Spleen (tissue), 11 donors: ENCODE measurements at regions not wholly inside any gene's neighbourhood (a gene's known extent, or its start where the extent isn't known, plus 50 kb on each side); places are given as distances from the start of the nearest gene placed in this dataset.

Experiments
- DNase-seq: peaks from one replicate; pipeline ENCODE4 v3.0.0-alpha.2; 2020
- H3K27ac ChIP-seq, 8 donors: fragments of 200-600 bp; sonication (generic) in 7 of 8; 1 replicate in 4 of 8; 2 replicates in 4 of 8; pipeline versions ENCODE4 v1.5.0 to v1.8.0; 2016 to 2021; ENCODE audit warnings: inconsistent platforms in 4 of 8, mild to moderate bottlenecking in 4 of 8, moderate library complexity in 1 of 8
- H3K27me3 ChIP-seq, 7 donors: fragments of 200-600 bp; sonication (generic) in 6 of 7; replicated peaks in 1 of 7; 1 replicate in 4 of 7; 2 replicates in 3 of 7; pipeline versions ENCODE4 v1.5.0 to v1.8.0; 2016 to 2021; ENCODE audit warnings: inconsistent platforms in 3 of 7, mild to moderate bottlenecking in 1 of 7
- H3K36me3 ChIP-seq, 6 donors: fragments of 200-600 bp; sonication (generic) in 5 of 6; 1 replicate in 4 of 6; 2 replicates in 2 of 6; pipeline versions ENCODE4 v1.5.0 to v1.8.0; 2016 to 2021; ENCODE audit warnings: inconsistent platforms in 2 of 6
- H3K4me1 ChIP-seq, 6 donors: fragments of 200-600 bp; sonication (generic) in 5 of 6; 1 replicate in 3 of 6; 2 replicates in 3 of 6; pipeline versions ENCODE4 v1.5.0 to v1.8.0; 2016 to 2021; ENCODE audit warnings: inconsistent platforms in 3 of 6
- H3K4me3 ChIP-seq, 8 donors: fragments of 200-600 bp; sonication (generic) in 7 of 8; 1 replicate in 4 of 8; 2 replicates in 4 of 8; pipeline versions ENCODE4 v1.5.0 to v1.8.0; 2016 to 2021; ENCODE audit warnings: inconsistent platforms in 4 of 8, mild to moderate bottlenecking in 4 of 8, moderate library complexity in 2 of 8
- H3K9me3 ChIP-seq, 8 donors: fragments of 200-600 bp; sonication (generic) in 7 of 8; 1 replicate in 4 of 8; 2 replicates in 4 of 8; pipeline versions ENCODE4 v1.5.0 to v1.8.0; 2016 to 2021; ENCODE audit warnings: inconsistent platforms in 4 of 8
- POLR2A ChIP-seq, 3 donors: fragments of 450-650 bp; IDR thresholded peaks; one replicate each; pipeline ENCODE4 v1.5.1; 2017; ENCODE audit warnings: antibody characterized with exemption in 3 of 3, mild to moderate bottlenecking in 1 of 3
- POLR2AphosphoS5 ChIP-seq, 3 donors: sonication (generic); formaldehyde crosslinking; IDR thresholded peaks; one replicate each; pipeline ENCODE4 v1.5.1; 2017; ENCODE audit warnings: antibody characterized with exemption in 3 of 3
- WGBS, 5 donors: extraction: QIAGEN DNeasy Blood & Tissue Kit in 3 of 5; methylation state at CpG; one replicate each; pipeline versions ENCODE4 v1.1.5 to v1.1.7; 2013 to 2018; 5-methylcytosine and 5-hydroxymethylcytosine counted together
- intact Hi-C: fragments of 100-400 bp; cut with DNase I; formaldehyde crosslinking; loops from one replicate; pipeline ENCODE4 v1.15.0; 2023; ENCODE audit warnings: low total_unique reads
- TF ChIP-seq, protein P1 (sequence below), 11 experiments: fragments of 200-600 bp in 7 of 11; fragments of 450-650 bp in 4 of 11; sonication (generic) in 4 of 11; IDR thresholded peaks in 8 of 11; conservative IDR thresholded peaks in 3 of 11; 1 replicate in 7 of 11; 2 replicates in 4 of 11; pipeline versions ENCODE4 v1.4.0 to v1.8.0; 2016 to 2021; ENCODE audit warnings: antibody characterized with exemption in 11 of 11, inconsistent platforms in 4 of 11, mild to moderate bottlenecking in 1 of 11
- donor health status: healthy with polysubstance abuse.
- donor health status: DM: no; HTN: no; CAD: no; lungs with moderate emphysema.
- donor health status: DM: no; HTN: no; CAD: no.
- donor health status: Bipolar disorder and iron deficiency.
- donor health status: healthy.
- donor health status: DM: no; HTN: no; CAD: no.
- donor health status: DM: yes; HTN: yes; CAD: no.

DNA sequence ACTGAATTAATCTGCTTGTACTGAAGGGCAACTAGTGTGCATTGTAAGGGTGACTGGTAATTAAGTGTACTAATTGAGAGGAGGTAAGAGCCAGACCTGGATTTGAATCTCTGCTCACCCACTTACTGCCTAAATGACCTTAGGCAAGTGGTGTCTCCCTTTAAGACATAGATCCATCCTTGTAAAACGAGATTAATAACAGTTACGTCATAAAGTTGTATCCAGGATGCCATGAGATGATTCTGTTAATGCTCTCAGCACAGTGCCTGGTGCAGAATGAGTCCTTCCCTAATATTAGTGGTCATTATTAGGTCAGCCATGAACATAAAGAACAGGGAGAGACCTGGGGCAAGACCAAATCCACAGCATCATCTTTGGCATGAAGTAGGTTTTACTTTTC is 470.1 kb downstream of the MAFB start:
- no peak for DNase-seq
- intact Hi-C loops = no loop called here

DNA sequence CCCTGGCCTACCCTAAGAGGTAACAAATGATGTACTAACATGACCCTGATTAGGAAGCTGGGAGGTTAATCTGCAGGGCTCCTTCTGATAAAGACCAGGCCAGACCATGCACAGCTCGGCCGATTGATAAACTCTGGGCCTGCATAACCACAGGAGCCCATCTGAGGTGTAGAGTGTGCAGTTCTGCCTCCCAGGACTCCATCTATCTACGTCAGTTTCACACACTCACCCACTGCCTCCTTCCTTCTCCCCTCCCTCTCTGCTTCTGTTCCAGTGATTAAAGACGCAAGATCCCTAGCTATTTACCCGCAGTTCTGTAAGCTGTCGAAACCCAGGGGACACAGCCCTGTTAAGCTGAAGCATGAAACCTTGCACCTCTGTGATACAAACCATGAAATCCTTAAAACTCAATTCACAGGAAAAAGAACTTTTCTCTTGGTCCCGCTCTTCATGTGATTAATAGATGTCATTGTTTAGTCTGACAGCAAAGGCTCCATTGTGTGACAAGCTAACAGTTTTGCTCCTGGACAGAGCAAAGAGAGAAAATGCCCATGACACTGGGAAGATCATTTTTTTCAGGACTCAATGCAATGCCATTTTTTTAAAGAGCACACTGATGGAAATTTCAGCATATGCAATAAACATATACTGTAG is 470.6 kb downstream of the MAFB start:
- Histone ChIP-seq H3K27ac (no peak overlapping the region), H3K9me3 (no peaks in the 10 kb centered on the region), H3K36me3 (no peaks in the 10 kb centered on the region), H3K27me3 (no peaks in the 10 kb centered on the region), H3K4me1 (no peaks in the 10 kb centered on the region), H3K4me3 (no peak overlapping the region)
- no peak for DNase-seq
- intact Hi-C loops = no loop called here
- 64 to 77% (median 73%) methylated on average over 7 of the region's 7 CpGs for WGBS, 5 donors
- no peak for TF ChIP-seq POLR2AphosphoS5 (IDR thresholded peaks at IDR 0.05)
- no peak for TF ChIP-seq POLR2A (IDR thresholded peaks at IDR 0.05)
- TF ChIP-seq, protein P1, sequence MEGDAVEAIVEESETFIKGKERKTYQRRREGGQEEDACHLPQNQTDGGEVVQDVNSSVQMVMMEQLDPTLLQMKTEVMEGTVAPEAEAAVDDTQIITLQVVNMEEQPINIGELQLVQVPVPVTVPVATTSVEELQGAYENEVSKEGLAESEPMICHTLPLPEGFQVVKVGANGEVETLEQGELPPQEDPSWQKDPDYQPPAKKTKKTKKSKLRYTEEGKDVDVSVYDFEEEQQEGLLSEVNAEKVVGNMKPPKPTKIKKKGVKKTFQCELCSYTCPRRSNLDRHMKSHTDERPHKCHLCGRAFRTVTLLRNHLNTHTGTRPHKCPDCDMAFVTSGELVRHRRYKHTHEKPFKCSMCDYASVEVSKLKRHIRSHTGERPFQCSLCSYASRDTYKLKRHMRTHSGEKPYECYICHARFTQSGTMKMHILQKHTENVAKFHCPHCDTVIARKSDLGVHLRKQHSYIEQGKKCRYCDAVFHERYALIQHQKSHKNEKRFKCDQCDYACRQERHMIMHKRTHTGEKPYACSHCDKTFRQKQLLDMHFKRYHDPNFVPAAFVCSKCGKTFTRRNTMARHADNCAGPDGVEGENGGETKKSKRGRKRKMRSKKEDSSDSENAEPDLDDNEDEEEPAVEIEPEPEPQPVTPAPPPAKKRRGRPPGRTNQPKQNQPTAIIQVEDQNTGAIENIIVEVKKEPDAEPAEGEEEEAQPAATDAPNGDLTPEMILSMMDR (IDR thresholded peaks at IDR 0.05 in 8 of 11, conservative IDR thresholded peaks at IDR 0.05 in 3 of 11) = no peak

More for the DNA sequence above, 470.1 kb downstream of the MAFB start:
- no peak overlapping the region for H3K4me3 ChIP-seq
- no peaks in the 10 kb centered on the region for H3K9me3 ChIP-seq
- no peaks in the 10 kb centered on the region for H3K36me3 ChIP-seq
- WGBS, 5 donors = 70 to 77% (median 75%) methylated on average over 2 of the region's 2 CpGs
- H3K4me1 ChIP-seq = no peaks in the 10 kb centered on the region
- H3K27me3 ChIP-seq = no peaks in the 10 kb centered on the region
- TF ChIP-seq, protein P1 (IDR thresholded peaks at IDR 0.05 in 8 of 11, conservative IDR thresholded peaks at IDR 0.05 in 3 of 11) = no peak
- no peak for TF ChIP-seq POLR2AphosphoS5 (IDR thresholded peaks at IDR 0.05)
- TF ChIP-seq POLR2A (IDR thresholded peaks at IDR 0.05) = no peak
- no peak overlapping the region for H3K27ac ChIP-seq

DNA sequence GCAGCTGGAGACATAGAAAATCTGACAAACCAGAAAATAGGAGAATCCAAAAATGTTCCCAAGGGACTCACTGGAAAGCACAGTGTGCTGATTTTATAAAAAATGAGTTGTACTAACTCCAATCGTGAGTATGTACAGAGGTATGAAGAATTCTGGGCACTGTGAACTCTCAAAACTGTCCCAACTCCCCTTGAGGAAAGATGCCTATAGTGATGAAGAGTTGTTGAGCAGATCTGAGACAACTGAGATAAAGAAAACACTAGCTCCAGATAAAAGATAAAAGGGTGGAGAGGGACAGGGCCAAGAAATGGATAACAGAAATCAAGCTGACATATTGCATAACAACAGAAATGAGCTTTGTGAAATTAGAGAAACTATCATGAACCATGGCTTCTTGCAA is 481.4 kb downstream of the MAFB start:
- no peak for TF ChIP-seq POLR2A (IDR thresholded peaks at IDR 0.05)
- TF ChIP-seq POLR2AphosphoS5 (IDR thresholded peaks at IDR 0.05) = no peak
- TF ChIP-seq, protein P1 (IDR thresholded peaks at IDR 0.05 in 8 of 11, conservative IDR thresholded peaks at IDR 0.05 in 3 of 11) = no peak
- Histone ChIP-seq H3K4me3 (no peak overlapping the region), H3K27me3 (no peaks in the 10 kb centered on the region), H3K27ac (no peak overlapping the region), H3K36me3 (no peaks in the 10 kb centered on the region), H3K4me1 (no peaks in the 10 kb centered on the region), H3K9me3 (peaks cover 0 to 14% (median 5%) of the 10 kb centered on the region in 8 donors)
- WGBS, 5 donors = 56 to 88% (median 77%) methylated on average over 1 of the region's 1 CpG
- no peak for DNase-seq
- intact Hi-C loops = no loop called here

DNA sequence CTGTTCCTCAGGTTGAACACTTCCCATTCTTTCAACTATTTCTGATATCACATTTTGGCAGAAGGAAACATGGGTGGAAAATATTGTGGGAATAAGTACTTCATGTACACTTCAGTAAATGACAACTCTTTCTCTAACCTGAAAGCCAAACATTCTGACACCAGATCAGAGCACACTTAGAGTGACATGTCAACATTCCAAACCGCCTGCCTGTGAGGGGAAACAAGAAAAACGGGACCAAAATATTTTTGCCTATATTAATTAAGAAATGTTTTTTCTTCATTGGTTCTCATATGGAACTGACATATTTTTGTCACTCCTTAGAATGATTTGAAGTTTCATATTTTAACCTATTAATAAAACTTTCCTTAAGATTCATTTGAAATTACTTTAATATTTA is 483.1 kb downstream of the MAFB start:
- no peak overlapping the region for H3K27ac ChIP-seq
- 74 to 94% (median 90%) methylated on average over 2 of the region's 2 CpGs for WGBS, 5 donors
- peaks cover 0 to 14% (median 5%) of the 10 kb centered on the region in 8 donors for H3K9me3 ChIP-seq
- H3K36me3 ChIP-seq = no peaks in the 10 kb centered on the region
- no peak for DNase-seq
- no peak overlapping the region for H3K4me3 ChIP-seq
- intact Hi-C loops = no loop called here
- TF ChIP-seq, protein P1 (IDR thresholded peaks at IDR 0.05 in 8 of 11, conservative IDR thresholded peaks at IDR 0.05 in 3 of 11) = no peak
- TF ChIP-seq POLR2AphosphoS5 (IDR thresholded peaks at IDR 0.05) = no peak
- no peak for TF ChIP-seq POLR2A (IDR thresholded peaks at IDR 0.05)
- no peaks in the 10 kb centered on the region for H3K27me3 ChIP-seq
- H3K4me1 ChIP-seq = no peaks in the 10 kb centered on the region
